Right forelimb (tissue), 1 donor: ENCODE measurements at regions not wholly inside any gene's neighbourhood (a gene's known extent, or its start where the extent isn't known, plus 50 kb on each side); places are given as distances from the start of the nearest gene placed in this dataset.
"Not testable (repeated sequence)": the region's sequence is repeated elsewhere in the genome, so short reads cannot be mapped to it uniquely, and the experiment has no call there.

Source experiments
- DNase-seq: peaks from one replicate; pipeline ENCODE4 v3.0.0-alpha.2; 2018

GRCh38 chr15:81763304-81763703 lies 282.5 kb downstream of the MEX3B start:
- no peak for DNase-seq

GRCh38 chr15:81760686-81761085 lies 285.1 kb downstream of the MEX3B start:
- DNase-seq, result no peak

GRCh38 chr15:81758818-81759284 lies 287.0 kb downstream of the MEX3B start:
- no peak for DNase-seq

GRCh38 chr15:81755626-81756025 lies 290.2 kb downstream of the MEX3B start:
- no peak for DNase-seq

GRCh38 chr15:81754078-81754477 lies 291.7 kb downstream of the MEX3B start:
- no peak for DNase-seq

GRCh38 chr15:81752974-81753373 lies 292.8 kb downstream of the MEX3B start:
- no peak for DNase-seq

DNA sequence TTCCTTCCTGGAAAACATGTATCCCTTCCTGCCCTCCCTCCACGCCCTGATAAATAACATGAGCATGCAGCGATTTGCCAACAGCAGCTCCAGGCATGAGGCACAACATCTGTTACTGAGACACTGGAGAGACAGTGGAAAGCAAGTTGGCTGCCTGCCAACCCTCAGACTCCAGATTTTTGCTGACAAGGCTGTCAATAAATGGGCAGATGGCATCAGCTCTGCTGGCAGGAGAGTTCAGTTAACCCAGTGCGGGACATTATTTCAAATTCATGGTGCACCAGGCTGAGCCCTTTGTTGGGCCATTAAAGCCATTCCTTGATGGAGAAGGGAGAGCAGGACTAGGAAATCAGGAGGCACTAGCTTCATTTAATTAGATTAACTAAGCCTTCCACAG lies 293.3 kb downstream of the MEX3B start:
- DNase-seq, result peak; percentile 84

DNA sequence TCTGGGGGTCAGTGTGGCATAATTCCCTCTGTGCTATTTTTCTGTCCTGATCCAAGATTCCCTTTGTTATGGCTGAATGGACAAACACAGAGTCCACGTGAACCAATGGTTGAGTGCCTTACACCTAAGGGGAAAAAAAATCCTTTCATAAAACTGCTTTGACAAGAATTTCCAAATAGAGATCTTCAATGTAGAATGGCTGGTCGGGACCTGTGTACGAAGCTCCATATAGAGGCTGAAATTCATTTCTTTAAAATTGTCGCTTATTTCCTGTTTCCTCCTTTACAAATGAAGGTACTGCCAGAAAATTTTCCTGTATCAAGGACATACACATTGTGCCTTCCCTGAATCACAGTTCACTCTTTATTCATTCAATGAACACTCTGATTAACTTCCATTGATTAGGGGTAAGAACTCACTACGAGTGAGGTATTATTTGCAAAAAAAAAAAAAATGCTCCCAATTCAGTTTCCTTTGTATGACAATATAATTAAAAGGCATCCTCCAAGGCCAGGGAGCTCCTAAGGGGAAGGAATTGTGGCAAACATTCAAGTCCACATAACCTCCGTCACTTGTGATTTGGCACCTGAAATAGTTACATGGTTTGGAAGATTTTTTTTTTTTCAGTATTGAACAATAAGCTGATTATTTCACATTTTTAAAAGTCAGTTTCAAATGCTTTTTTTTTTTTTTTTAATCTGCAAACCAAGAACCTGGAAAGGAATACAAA lies 293.8 kb downstream of the MEX3B start:
- no peak for DNase-seq

DNA sequence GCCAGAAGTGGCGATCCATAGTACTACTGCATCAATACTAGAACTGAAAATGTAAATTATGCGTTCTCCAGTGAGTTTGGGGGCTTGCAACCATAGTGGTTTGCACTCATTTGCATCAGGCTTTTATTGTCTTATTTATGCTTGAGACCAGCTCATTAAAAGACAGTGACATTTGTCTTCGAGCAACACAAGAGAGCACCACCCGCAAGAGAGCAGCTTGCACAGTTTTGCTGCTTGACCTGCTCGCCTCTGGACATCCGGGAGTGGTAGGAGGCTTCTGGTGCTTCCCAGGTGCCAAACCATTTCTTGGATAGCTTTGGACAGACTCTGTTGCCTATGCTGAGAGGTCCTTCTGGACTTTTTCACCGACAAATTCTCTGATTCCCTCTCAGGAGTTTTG lies 294.6 kb downstream of the MEX3B start:
- DNase-seq, result no peak

GRCh38 chr15:81749716-81750375 lies 296.0 kb downstream of the MEX3B start:
- peak; percentile 59 for DNase-seq

- no peak for DNase-seq
Observed at GRCh38 chr15:81747482-81747881, 298.3 kb downstream of the MEX3B start.

DNA sequence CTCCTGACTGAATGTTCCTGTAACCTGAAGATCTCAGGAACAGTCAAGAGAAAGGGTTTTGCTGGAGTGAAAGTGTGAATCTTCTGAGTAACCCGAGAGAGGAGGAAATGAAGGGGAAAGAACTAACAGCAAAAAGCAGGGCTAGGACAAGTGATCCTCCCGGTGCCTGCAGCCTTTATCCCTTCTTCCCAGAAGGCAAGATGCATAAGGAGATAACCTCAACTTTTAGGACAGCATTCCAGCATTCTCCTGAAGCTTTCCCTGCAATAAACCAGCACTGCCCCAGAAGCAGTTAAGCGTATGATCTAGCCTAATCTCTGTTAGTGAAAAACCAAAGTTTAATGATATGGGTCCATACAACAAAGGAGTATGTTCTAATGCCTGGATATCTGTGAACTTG lies 298.8 kb downstream of the MEX3B start:
- no peak for DNase-seq

DNA sequence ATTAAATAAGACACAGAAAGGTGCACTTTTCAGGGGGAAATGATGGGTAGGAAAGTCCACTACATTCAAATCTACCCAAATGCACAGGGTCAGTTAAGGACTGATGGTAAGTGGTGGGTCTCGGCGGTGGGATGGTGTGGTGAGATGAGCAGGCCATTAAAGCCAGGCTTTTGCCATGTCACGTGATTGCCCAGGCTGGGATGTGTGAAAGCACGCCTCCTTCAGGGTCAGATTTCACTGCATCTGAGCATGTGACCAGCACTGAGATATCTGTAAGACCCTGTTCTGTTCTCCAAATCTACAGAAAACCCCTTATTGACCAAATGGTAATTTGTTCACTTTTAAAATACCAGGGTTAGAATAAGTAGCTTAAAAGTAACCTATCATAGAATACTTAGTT lies 301.5 kb downstream of the MEX3B start:
- DNase-seq, result no peak

- DNase-seq, result no peak
Observed at GRCh38 chr15:81740416-81740815, 305.4 kb downstream of the MEX3B start.

GRCh38 chr15:81729340-81729739 lies 316.5 kb downstream of the MEX3B start:
- no peak for DNase-seq

DNA sequence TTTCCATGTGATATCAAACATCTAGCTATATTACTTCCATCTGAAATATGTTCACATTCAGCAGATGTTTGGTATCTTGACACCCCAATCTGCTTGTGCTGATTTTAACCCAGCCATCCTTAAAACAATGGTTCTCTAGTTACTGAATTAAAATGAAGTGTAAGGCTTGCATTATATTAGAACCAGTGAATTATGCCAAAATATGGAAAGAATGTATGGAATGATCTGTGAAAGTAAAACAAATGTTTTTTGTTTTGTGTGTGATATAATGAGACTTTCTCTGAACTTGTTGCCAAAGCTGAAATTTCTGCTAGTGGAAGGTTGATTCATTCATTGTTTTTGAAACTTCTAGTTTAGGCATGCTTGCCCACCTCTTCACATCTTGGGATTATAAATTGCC lies 317.1 kb downstream of the MEX3B start:
- DNase-seq, result no peak

- DNase-seq, result no peak
Observed at GRCh38 chr15:81725590-81725989, 320.2 kb downstream of the MEX3B start.

DNA sequence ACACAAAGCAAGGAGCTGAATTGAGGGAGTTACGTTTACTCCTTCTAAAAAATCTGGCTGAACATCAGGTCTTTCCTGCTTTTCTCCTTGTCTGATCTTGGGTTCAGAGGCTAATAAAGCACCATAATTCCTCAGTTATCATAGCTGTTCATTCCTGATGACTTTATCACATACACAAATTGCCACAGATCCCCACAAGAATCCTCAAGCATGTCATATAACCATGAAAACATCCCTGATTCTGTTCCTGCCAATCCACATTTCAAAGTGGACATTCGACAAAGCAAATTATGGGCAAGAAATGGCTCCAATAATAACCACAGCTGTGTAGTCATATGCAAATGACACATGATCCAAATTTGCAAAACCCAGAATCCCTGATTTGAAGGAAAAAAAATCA lies 321.3 kb downstream of the MEX3B start:
- no peak for DNase-seq

DNA sequence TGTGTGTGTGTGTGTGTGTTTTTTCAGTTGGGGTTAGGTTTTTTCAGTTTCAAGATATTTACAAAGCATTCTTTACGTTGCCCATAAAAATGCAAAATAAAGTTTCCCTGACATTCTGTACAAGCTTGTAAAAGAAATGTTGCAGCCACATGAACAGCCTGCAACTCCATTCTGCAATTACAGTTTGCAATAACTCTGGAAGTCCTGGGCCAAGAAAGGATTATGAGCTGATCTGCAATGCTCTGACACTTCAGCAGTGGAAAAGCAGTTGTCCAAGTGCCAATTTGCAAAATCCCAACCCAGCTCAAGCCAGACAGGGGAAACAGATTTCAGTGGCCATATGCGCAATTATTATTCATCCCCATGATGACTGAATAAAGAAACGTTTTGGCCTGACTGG lies 322.1 kb downstream of the MEX3B start:
- DNase-seq, result peak; percentile 74

DNA sequence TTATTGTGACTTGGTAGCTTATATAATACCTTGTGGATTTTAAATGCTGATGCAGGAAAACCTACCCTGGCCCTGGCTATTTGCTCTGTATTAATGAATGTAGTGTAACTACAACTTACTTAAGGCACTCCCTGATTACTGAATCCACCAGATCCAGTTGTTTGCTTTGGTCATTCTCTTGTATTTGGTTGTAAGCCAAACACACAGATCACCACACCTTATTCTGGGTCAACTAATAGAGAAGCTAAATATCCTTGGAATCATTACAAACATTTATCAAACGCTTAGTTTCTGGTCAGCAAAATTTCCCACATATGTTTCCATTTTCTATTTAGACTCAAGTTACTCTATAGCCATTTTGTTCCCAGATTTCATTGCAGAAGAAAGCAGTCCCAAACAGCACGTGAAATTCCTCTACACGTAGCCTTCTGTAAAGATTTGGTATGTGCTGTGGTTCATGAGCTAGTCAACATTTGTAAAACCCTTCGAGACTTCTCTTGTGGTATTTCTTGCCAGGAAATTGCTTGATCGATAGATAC lies 322.6 kb downstream of the MEX3B start:
- no peak for DNase-seq

DNA sequence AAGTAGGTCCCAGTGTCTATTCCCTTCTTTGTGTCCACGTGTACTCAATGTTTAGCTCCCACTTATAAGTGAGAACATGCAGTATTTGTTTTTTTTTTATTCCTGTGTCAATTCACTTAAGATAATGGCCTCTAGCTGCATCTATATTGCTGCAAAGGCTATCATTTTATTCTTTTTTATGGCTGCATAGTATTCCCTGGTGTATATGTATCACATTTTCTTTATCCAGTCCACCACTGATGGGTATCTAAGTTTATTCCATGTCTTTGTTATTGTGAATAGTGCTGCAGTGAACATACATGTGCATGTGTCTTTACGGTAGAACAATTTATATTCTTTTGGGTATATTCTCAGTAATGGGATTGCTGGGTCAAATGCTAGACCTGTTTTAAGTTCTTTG lies 329.4 kb downstream of the MEX3B start:
- DNase-seq, result not testable (repeated sequence)

DNA sequence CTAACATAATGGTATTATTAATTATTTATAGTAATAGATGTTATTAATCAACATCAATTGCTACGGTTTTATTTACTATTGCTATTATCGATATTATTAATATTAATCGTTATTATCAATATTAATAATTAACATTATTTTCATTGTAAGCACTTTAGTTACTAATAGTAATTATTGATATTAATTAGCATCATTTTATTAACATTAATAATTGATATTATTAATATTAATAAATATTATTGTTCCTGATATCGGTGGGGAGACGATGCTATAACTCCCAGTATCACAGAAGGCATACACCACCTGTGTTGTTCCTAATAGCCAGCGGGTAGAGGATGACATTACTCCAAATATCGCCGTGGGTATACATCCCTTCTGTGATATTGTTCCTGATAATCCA lies 335.5 kb downstream of the MEX3B start:
- DNase-seq, result no peak

DNA sequence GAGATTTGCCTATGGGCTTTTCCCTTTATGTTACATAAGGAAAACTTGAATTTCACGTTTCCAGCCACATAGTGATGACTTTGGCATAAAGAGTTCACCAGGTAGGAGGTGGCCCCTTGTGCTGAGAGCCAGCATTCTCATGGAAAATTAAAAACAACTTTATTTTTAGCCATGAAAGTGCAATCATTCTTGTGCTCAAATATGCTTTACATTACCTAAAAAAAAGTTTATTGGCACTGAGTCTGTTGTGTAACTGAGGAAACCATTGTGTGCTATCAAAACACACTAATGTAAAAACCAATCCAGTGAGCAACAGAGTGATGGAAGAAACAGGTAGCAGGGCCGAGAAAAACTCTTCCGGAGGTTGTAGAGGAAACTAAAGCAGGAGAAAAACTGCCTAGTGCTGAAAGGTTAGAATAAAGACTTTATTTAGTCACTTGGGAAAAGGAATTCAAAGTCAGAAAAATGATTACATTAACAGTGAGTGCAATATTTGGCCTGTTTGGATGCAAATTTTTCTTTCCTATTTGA lies 332.9 kb upstream of the TMC3 start:
- peak; percentile 42 for DNase-seq

- not testable (repeated sequence) for DNase-seq
Observed at GRCh38 chr15:81705727-81706126, 331.7 kb upstream of the TMC3 start.
